PFSK-1 (cell line): ENCODE measurements at regions not wholly inside any gene's neighbourhood (a gene's known extent, or its start where the extent isn't known, plus 50 kb on each side); places are given as distances from the start of the nearest gene placed in this dataset.

Experiments
- POLR2AphosphoS5 ChIP-seq: IDR thresholded peaks from 2 replicates; pipeline ENCODE4 v1.6.1; 2012; ENCODE audit warnings: low read depth, mild to moderate bottlenecking, control low read depth, low read length, moderate library complexity
- SIN3A ChIP-seq: IDR thresholded peaks from 2 replicates; pipeline ENCODE4 v1.6.1; 2012; ENCODE audit warnings: mild to moderate bottlenecking, low read length, moderate library complexity, borderline replicate concordance; ENCODE audit not compliant: insufficient read depth

DNA sequence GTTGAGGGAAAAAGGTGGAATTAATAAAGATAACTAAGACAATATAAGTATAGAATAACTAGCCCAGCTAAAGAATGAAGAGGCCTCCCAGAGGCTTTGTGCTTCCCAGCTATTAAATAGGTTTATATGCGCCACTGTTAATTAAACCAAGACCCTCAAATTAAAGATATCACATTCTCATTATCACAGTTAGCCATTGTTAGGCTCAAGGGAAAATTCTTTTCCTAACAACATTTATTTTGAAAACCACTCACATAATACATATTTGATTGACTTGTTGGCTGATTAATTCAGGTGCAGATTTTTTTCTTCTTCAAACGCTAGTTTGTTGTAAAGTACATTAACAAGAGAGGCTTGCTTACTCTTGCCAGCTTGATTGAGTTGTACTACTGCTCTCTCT is 216.8 kb upstream of the TRAM1L1 start:
- no peak for TF ChIP-seq SIN3A
- no peak for TF ChIP-seq POLR2AphosphoS5
